NB4 (cell line): ENCODE measurements at regions not wholly inside any gene's neighbourhood (a gene's known extent, or its start where the extent isn't known, plus 50 kb on each side); places are given as distances from the start of the nearest gene placed in this dataset.

Experiments used
- DNase-seq: peaks from one replicate; pipeline ENCODE4 v3.0.0; 2010; ENCODE audit warnings: low read depth
- H3K4me3 ChIP-seq: one replicate; pipeline ENCODE4 v1.5.1; 2011; ENCODE audit warnings: mild to moderate bottlenecking, low read depth, low read length, moderate library complexity
- CTCF ChIP-seq: IDR thresholded peaks from one replicate; pipeline ENCODE4 v1.5.1; 2012; ENCODE audit warnings: low read depth, low read length
- MAX ChIP-seq: IDR thresholded peaks from 2 replicates; pipeline ENCODE4 v1.6.1; 2011; ENCODE audit warnings: low read depth, low read length
- MYC ChIP-seq: IDR thresholded peaks from 2 replicates; pipeline ENCODE4 v1.6.1; 2011; ENCODE audit warnings: low read depth, low read length
- POLR2A ChIP-seq: IDR thresholded peaks from 2 replicates; pipeline ENCODE4 v1.6.1; 2011; ENCODE audit warnings: mild to moderate bottlenecking; ENCODE audit not compliant: insufficient read length; ENCODE audit errors: extremely low read depth

GRCh38 chr18:30522288-30522929 lies 520.1 kb downstream of the DSC3 start:
- DNase-seq = no peak
- no peak overlapping the region for H3K4me3 ChIP-seq
- TF ChIP-seq MAX = no peak
- TF ChIP-seq POLR2A = no peak
- no peak for TF ChIP-seq MYC
- no peak for TF ChIP-seq CTCF

- no peak for DNase-seq
- no peak overlapping the region for H3K4me3 ChIP-seq
- TF ChIP-seq CTCF (no peak), MAX (no peak)
Observed at GRCh38 chr18:30514059-30514458, 528.5 kb downstream of the DSC3 start.

GRCh38 chr18:30512872-30513271 lies 529.7 kb downstream of the DSC3 start:
- no peak for DNase-seq
- TF ChIP-seq MYC (no peak), CTCF (no peak), MAX (no peak), POLR2A (no peak)
- no peak overlapping the region for H3K4me3 ChIP-seq

GRCh38 chr18:30510882-30511281 lies 531.7 kb downstream of the DSC3 start:
- TF ChIP-seq MYC (no peak), CTCF (no peak), POLR2A (no peak), MAX (no peak)
- DNase-seq = no peak
- no peak overlapping the region for H3K4me3 ChIP-seq

GRCh38 chr18:30501594-30501993 lies 540.9 kb downstream of the DSC3 start:
- TF ChIP-seq MYC = no peak
- TF ChIP-seq MAX = no peak
- no peak for TF ChIP-seq POLR2A
- no peak for TF ChIP-seq CTCF
- no peak for DNase-seq
- H3K4me3 ChIP-seq = no peak overlapping the region

- TF ChIP-seq MAX = no peak
- no peak for TF ChIP-seq CTCF
- TF ChIP-seq MYC = no peak
- no peak for TF ChIP-seq POLR2A
- DNase-seq = no peak
- no peak overlapping the region for H3K4me3 ChIP-seq
Observed at GRCh38 chr18:30500240-30500945, 542.1 kb downstream of the DSC3 start.
